ENCODE measurements at regions not wholly inside any gene's neighbourhood (a gene's known extent, or its start where the extent isn't known, plus 50 kb on each side); places are given as distances from the start of the nearest gene placed in this dataset.

GRCh38 chr2:57546478-57546877, 500.1 kb upstream of the VRK2 start:
- H3K9me3 ChIP-seq (replicated peaks; ENCODE audit: control insufficient read depth, insufficient read depth, low read length), result no peaks in the 10 kb centered on the region
- ChIA-PET CTCF (no interaction called here), POLR2A (no interaction called here)
- no peaks in the 10 kb centered on the region for H4K20me1 ChIP-seq (replicated peaks; ENCODE audit: control insufficient read depth, extremely low read depth, insufficient read depth, low read length)
- no TSS peak for BruUV-seq (replicated peaks)
- DNase-seq (ENCODE audit: low read depth, low spot score), result no peak
- H3K27me3 ChIP-seq (ENCODE audit: control insufficient read depth in 2 of 2, insufficient read depth in 2 of 2, low read length in 2 of 2), result no peaks in the 10 kb centered on the region
- H3K36me3 ChIP-seq (ENCODE audit: control insufficient read depth in 2 of 2, extremely low read depth in 1 of 2, insufficient read depth in 2 of 2, low read length in 2 of 2), result no peaks in the 10 kb centered on the region
- H3K27ac ChIP-seq (ENCODE audit: insufficient read depth, low read depth, low read length), result no peak overlapping the region
- dilution Hi-C loops (cut with MboI; ENCODE audit: extremely low pct_ligation_motif_present, low sequenced_read_pairs), result no loop called here
- no peak overlapping the region for H3K4me3 ChIP-seq (replicated peaks in 1 of 3; ENCODE audit: insufficient read depth in 1 of 3, low read depth in 1 of 3, low read length in 3 of 3)
- no peak for TF ChIP-seq POLR2A (IDR thresholded peaks at IDR 0.05; ENCODE audit: low read depth, low read length)
- no peak for TF ChIP-seq CTCF (IDR thresholded peaks at IDR 0.05; ENCODE audit: extremely low read depth in 1 of 2, insufficient read depth in 1 of 2, low read depth in 1 of 2, low read length in 2 of 2)
- TF ChIP-seq POLR2AphosphoS5 (IDR thresholded peaks at IDR 0.05; ENCODE audit: insufficient read depth, low read depth, low read length), result no peak
- no peak for TF ChIP-seq MAX (IDR thresholded peaks at IDR 0.05; ENCODE audit: insufficient read depth, insufficient read length)
- TF ChIP-seq MYC (IDR thresholded peaks at IDR 0.05; ENCODE audit: low read depth, low read length), result no peak
- no peak for FAIRE-seq
- no peaks in the 10 kb centered on the region for H3K79me2 ChIP-seq (ENCODE audit: control insufficient read depth, insufficient read depth, low read length)
- no peaks in the 10 kb centered on the region for H3K9me1 ChIP-seq (replicated peaks; ENCODE audit: control insufficient read depth, extremely low read depth, insufficient read depth, low read length)
- H3K4me2 ChIP-seq (ENCODE audit: insufficient read depth, low read length), result no peak overlapping the region
- no peaks in the 10 kb centered on the region for H3K4me1 ChIP-seq (ENCODE audit: control insufficient read depth, extremely low read depth, insufficient read depth, low read length)
- no peak overlapping the region for H3K9ac ChIP-seq (replicated peaks; ENCODE audit: extremely low read depth, insufficient read depth, low read length)
- intact Hi-C loops (cut with micrococcal nuclease), result no loop called here
- no peak overlapping the region for H2AFZ ChIP-seq (ENCODE audit: low read depth, low read length)

GRCh38 chr2:57549642-57550102, 496.9 kb upstream of the VRK2 start:
- FAIRE-seq (no peak), DNase-seq (ENCODE audit: low read depth, low spot score) (no peak)
- no peaks in the 10 kb centered on the region for H3K9me1 ChIP-seq (replicated peaks; ENCODE audit: control insufficient read depth, extremely low read depth, insufficient read depth, low read length)
- no peak overlapping the region for H3K27ac ChIP-seq (ENCODE audit: insufficient read depth, low read depth, low read length)
- H3K4me2 ChIP-seq (ENCODE audit: insufficient read depth, low read length), result no peak overlapping the region
- BruUV-seq (replicated peaks), result no TSS peak
- no peak overlapping the region for H3K4me3 ChIP-seq (replicated peaks in 1 of 3; ENCODE audit: insufficient read depth in 1 of 3, low read depth in 1 of 3, low read length in 3 of 3)
- H4K20me1 ChIP-seq (replicated peaks; ENCODE audit: control insufficient read depth, extremely low read depth, insufficient read depth, low read length), result no peaks in the 10 kb centered on the region
- no peaks in the 10 kb centered on the region for H3K27me3 ChIP-seq (ENCODE audit: control insufficient read depth in 2 of 2, insufficient read depth in 2 of 2, low read length in 2 of 2)
- H3K4me1 ChIP-seq (ENCODE audit: control insufficient read depth, extremely low read depth, insufficient read depth, low read length), result no peaks in the 10 kb centered on the region
- ChIA-PET CTCF (interaction anchor here (1.0 kb wide), 1 partner anchor 14 kb away, joined by 4 read pairs; no protein-coding TSS in a partner anchor), POLR2A (no interaction called here)
- no peak overlapping the region for H3K9ac ChIP-seq (replicated peaks; ENCODE audit: extremely low read depth, insufficient read depth, low read length)
- no peaks in the 10 kb centered on the region for H3K9me3 ChIP-seq (replicated peaks; ENCODE audit: control insufficient read depth, insufficient read depth, low read length)
- no peaks in the 10 kb centered on the region for H3K79me2 ChIP-seq (ENCODE audit: control insufficient read depth, insufficient read depth, low read length)
- H3K36me3 ChIP-seq (ENCODE audit: control insufficient read depth in 2 of 2, extremely low read depth in 1 of 2, insufficient read depth in 2 of 2, low read length in 2 of 2), result no peaks in the 10 kb centered on the region
- peak in 1 of 2 donors; percentile 11 for TF ChIP-seq CTCF (IDR thresholded peaks at IDR 0.05; ENCODE audit: extremely low read depth in 1 of 2, insufficient read depth in 1 of 2, low read depth in 1 of 2, low read length in 2 of 2)
- no peak for TF ChIP-seq MAX (IDR thresholded peaks at IDR 0.05; ENCODE audit: insufficient read depth, insufficient read length)
- no peak for TF ChIP-seq JUN (IDR thresholded peaks at IDR 0.05; ENCODE audit: borderline replicate concordance, insufficient read depth, insufficient read length, low read depth)
- intact Hi-C loops (cut with micrococcal nuclease) (loop anchor here (1.0 kb wide), 1 partner anchor 46 kb away; no protein-coding TSS in a partner anchor), dilution Hi-C loops (cut with MboI; ENCODE audit: extremely low pct_ligation_motif_present, low sequenced_read_pairs) (no loop called here)
- no peak overlapping the region for H2AFZ ChIP-seq (ENCODE audit: low read depth, low read length)

All from endothelial cell of umbilical vein (primary cell).